ENCODE measurements at regions not wholly inside any gene's neighbourhood (a gene's known extent, or its start where the extent isn't known, plus 50 kb on each side); places are given as distances from the start of the nearest gene placed in this dataset.

DNA sequence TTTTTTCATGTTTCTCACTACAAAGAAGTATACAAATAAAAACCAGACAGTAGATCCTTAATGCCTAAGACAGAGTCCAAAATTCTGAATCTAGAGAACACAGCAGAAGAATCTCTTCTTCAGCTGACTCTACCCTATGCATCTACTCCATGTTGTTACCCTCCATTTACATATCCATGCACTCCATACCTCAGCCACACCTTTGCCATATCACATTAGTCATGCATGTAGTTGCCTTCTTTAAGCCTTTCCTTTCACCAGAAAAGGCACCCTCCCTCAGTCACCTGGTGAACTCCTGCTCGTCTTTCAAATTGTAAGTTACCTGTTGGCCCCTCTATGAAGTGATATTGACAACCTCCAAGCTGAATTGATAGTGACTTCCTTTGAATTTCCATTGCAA, 271.2 kb upstream of the FAR2 start:
- intact Hi-C loops (cut with micrococcal nuclease) = loop anchor here (10.0 kb wide), 1 partner anchor 1143 kb away; no protein-coding TSS in a partner anchor

DNA sequence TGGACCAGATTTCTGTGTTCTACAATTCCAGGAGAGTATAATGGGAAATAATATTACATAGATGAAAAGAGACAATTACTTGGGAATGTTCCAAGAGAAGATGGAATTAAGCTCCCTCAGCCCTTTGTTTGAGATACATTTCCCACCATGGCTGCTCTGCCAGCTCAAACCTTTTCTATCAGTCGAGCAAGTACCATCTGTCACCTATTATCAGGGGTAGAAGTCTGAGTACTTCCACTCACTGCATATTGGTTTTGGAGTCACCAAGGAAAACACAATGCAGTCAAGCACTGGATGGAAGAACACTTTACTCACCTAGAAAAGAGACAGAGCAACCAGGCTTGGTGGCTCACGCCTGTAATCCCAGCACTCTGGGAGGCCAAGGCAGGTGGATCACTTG, 270.4 kb upstream of the FAR2 start:
- intact Hi-C loops (cut with micrococcal nuclease) = loop anchor here (10.0 kb wide), 1 partner anchor 1144 kb away; no protein-coding TSS in a partner anchor

DNA sequence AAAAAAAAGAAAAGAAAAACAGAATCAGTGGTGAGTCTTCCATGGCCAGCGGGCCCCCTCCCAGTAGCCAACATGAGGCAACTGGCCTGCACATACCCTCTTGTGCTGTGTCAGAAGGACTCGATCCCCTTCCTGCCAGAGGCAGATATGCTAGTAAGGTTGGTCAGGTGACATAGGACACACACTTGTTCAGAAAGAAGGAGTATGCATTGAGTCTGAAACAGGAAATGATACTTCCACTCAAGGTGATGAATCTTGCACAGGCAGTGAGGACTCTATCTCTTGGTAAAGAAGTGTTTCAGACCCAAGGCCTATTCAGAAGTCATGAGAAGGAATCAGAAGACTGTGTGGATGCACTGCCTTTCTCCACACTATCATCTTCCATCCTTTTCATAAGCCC, 269.7 kb upstream of the FAR2 start:
- intact Hi-C loops (cut with micrococcal nuclease) = loop anchor here (10.0 kb wide), 1 partner anchor 1145 kb away; no protein-coding TSS in a partner anchor

DNA sequence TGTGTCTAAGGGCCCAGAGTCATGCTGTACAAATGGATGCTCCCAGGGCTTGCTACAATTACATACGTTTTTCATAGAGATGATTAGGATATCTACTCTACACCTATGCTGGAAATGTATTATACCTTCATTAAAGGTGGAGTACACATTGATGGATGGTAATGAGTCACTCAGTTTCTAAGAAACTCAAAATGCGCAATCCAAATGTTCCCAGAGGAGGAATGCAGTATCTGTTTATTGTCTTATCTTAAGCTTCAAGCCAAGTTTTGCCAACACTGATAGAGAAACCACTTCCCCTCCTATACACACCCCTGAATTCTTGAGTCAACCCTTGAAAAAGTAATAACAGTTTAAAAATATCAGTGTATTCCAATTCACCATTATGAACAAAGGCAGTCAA, 266.6 kb upstream of the FAR2 start:
- intact Hi-C loops (cut with micrococcal nuclease) = no loop called here

DNA sequence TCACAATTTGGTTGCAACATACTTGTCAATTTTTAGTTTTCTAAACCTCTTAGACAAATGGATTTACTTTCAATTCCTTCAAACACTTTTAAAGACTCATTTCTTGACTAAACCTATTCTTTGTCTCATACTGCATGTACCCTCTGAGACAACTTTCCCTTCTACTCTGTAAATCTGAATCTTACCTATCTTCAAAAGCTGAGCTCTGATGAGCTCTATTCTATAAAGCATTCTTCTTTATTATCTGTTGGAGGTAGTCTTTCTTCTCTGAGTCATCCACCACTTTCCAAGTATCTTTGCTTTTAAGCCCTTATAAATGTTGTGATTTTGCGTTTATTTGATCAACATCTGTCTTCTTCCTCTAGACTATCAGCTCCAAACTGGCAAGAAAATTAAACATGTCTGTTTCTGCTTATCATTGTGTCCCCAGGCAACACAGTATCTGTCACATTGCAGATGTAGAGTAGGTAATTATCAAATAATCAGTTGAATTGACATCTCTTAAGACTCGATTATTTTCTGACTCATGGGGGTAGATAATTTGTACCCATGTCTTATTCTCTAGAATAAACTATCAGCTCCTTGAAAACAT, 265.6 kb upstream of the FAR2 start:
- intact Hi-C loops (cut with micrococcal nuclease) = no loop called here

DNA sequence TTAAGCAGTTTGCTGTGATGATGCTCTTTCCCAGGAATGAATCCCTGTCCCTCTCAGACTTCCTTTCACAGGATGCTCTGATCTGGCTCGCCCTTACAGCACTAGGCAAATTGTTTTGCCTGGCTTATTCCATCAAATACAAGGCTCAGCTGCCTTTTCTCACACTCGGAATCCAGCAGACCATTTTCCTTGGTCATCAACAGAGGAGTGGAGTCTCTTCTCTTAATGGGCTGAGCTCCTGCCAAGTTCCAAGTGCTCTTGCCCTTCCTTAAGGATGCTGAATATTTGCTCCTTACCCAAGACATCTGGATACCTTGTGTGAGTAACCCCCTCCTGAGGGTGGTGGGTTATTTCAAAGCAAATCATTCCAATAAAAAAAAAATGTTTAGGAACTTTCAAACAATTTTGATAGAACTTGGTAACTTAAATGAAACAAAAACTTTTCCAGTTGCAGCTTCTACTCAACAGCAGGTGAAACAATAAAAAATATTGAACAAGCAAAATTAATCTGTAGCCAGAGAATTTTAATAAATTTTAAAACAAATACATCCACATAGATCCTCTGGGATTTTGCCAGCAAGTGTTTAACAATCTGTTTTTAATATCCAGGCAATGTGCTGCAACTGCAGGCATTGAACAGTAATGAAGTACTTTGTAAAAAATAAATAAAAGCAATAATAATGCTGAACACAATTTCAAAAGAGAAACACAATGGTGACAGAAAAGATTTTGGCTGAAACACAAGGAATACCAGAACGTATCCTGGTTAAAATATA, 264.0 kb upstream of the FAR2 start:
- intact Hi-C loops (cut with micrococcal nuclease) = no loop called here

DNA sequence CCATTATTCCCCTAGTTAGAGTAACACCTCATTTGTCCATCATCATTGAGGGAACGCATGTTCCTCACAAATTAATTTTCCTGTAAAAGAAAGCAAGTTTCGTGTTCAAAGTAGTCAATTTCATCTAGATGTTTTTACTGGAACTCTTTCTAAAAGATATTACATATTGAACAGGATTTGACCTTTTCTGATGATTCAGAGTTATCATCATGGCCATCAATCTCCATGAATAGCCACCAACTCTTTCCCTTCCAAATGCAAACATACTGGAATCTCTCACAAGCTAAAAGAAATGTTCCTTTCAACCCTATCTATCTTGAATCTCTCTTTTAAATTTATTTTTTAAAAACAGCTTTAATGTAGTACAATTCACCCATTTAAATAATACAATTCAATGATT, 263.1 kb upstream of the FAR2 start:
- intact Hi-C loops (cut with micrococcal nuclease) = no loop called here

DNA sequence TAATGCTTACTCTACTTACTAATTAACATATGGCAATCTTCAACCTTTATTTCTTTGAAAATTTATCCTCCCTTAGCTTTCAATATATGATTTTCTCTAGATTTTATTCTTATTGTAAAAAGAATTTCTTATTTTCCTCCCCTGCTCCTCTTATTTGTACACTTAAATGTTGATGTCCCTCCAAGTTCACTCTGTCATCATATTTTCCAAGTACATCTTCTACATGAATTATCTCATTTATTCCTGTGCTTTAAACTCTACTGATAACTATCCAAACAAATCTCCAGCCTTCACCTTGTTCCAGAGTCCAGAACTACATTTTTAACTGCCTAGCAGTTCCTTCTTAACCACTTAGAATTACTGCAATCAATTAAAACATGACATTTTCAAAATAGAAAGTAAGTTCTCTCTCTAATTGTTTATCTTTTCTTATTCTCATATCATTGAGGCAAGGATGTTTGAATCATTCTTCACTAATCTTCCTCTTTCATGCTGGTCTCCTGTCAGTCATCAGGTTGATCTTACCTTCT, 261.6 kb upstream of the FAR2 start:
- intact Hi-C loops (cut with micrococcal nuclease) = no loop called here

DNA sequence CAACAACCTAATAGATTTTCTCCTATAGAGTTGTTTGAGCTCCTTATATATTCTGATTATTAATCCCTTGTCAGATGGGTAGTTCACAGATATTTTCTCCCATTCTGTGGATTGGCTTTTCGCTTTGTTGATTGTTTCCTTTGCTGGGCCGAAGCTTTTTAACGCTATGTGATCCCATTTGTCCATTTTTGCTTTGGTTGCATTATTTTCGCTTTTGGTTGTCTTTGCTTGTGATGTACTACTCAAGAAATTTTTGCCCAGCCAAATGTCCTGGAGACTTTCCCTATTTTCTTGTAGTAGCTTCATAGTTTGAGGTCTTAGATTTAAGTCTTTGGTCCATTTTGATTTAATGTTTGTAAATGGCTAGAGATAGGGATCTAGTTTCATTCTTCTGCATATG, 258.4 kb upstream of the FAR2 start:
- intact Hi-C loops (cut with micrococcal nuclease) = no loop called here

DNA sequence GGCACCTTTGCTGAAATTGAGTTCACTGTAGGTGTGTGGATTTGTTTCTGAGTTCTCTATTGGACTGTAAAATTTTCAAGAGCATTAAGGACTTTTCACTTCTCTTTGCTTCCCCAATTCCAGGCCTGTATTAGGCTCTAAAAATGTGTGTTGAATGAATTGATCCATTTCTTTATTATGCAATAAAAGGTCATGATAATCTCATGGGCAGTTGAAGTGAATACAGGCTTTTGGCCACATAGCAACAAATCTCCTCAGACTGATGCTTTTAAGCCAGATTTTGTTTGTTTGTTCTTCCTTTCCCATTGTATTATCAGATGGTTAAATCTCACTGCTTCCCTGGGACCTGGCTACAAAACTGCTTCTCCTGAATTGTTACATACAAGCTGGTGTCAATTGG, 258.0 kb upstream of the FAR2 start:
- intact Hi-C loops (cut with micrococcal nuclease) = no loop called here

DNA sequence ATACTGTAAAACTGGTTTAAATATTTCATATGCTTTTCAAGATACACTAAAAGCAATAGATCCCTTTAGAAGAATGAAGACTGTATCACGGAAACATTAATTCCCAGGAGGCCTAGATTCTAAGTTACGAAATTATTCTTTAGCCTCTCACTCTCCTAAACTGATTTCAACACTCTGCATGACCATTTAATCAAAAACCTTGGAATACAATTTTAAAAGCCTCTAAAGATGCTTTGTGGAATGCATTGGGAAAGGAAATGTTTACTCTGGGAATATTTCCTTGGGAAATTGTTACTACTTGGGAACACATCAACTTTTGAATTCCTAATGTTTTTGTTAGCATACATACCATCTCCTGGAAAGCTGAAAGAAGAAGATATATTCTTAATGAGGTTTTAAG, 255.7 kb upstream of the FAR2 start:
- intact Hi-C loops (cut with micrococcal nuclease) = no loop called here

DNA sequence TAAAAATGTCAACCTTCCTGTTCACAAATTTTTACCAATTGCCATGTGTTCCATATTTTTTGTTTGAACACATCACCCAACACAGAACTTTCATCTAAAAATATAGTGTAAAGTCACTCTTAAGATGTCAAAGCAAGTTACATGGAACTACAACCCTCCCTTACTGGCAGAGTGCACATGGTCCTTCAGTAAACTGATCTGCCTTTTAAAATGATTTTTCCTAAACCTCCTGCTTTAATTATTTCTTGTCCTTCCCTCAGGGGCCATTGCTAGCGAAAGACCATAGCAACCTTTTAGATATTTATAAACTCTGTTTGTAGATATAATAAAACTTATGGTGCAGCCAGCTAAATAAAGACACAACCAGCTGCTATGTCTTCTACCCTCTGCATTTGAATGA, 255.2 kb upstream of the FAR2 start:
- intact Hi-C loops (cut with micrococcal nuclease) = no loop called here

DNA sequence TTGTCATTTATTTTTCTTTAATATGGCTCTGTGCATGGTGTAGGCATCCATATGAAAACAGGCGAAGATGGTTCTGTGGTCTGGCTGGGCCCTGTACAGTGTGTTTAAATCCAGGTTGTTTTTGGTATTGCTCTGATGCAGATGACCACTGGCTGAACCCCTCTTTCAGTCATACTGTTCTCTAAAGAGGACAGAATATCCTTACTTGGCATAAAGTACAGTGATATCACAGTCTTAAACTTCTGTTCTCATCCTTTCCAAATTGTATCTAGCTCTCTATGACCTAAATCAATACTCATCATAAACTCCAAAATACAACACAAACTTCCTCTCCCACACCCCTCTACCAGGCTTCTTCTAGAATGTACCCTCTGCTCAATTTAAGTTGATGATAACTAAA, 252.7 kb upstream of the FAR2 start:
- intact Hi-C loops (cut with micrococcal nuclease) = no loop called here

DNA sequence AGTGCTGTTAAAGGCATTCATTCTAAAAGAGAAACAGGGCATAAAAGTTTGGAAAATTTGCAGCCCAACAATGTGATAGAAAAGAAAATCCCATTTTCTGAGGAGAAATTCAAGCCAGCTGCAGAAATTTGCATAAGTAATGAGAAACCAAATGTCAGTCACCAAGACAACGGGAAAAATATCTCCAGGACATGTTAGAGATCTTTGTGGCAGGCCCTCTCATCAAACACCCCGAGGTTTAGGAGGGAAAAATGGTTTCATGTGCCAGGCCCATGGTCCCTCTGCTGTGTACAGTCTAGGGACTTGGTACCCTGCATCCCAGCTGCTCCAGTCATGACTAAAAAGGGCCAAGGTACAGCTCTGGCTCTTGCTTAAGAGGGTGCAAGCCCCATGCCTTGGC, 251.0 kb upstream of the FAR2 start:
- intact Hi-C loops (cut with micrococcal nuclease) = no loop called here

DNA sequence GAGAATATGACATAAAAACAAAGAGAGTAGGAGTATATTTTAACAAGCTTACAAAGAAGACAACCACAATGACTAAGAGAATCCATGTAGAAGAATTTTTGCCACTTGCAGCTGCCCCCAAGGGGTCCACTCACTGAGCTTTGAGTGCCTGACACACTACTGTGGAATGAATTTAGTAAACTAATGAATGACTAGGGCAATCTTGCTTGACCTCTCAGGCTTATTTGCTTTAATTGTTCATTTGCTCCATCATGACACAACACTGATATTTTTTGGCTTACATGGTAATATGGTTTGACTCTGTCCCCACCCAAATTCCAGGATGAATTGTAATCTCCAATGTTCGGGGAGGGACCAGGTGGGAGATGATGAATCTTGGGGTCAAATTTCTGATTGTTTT, 249.1 kb upstream of the FAR2 start:
- intact Hi-C loops (cut with micrococcal nuclease) = no loop called here

DNA sequence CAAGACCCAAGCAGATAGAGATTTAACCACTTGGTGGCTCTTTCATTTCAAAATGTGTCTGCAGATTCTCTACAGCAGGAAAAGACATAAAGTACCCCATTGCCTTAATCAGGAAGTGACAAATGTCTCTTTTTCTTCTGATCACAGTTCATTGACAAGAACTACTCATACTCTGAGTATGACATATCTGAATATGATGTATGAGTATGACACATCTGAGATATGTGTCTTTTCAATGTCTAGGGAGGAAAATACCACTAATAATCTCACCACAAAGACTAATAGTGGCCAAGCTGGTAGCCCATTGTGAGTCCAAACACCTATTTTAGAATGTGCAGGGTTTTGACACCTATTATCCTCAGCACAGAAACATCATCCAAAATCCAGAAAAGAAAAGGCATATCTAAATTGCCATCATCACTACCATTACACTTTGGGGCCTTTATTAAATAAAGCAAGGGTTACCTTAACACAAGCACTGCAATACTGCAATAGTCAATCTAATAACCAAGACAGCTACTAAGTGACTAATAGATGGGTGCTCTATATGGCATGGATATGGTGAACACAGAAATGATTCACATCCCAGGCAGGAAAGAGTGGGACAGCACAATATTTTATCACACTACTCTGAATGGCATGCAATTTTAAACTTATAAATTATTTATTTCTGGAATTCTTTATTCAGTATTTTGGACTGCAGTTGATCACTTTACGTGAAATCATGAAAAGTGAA, 243.7 kb upstream of the FAR2 start:
- intact Hi-C loops (cut with micrococcal nuclease) = no loop called here

DNA sequence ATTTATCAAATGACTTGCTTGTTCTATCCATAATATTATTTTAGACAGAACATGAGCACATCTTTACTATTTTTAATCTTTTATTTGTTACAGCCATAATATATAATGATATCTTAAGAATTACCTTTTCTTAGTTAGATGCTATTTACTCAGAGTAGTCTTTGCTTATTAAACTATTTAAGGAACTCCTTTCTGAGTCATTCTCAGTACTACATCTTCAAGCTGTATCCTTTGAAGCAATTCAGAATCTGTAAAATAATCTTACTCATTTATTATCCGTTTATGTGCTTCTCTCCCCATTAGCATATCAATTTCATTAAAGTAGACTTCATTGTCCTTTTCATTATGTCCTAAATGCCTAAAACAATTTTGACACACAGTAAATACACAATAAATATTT, 240.4 kb upstream of the FAR2 start:
- intact Hi-C loops (cut with micrococcal nuclease) = no loop called here

DNA sequence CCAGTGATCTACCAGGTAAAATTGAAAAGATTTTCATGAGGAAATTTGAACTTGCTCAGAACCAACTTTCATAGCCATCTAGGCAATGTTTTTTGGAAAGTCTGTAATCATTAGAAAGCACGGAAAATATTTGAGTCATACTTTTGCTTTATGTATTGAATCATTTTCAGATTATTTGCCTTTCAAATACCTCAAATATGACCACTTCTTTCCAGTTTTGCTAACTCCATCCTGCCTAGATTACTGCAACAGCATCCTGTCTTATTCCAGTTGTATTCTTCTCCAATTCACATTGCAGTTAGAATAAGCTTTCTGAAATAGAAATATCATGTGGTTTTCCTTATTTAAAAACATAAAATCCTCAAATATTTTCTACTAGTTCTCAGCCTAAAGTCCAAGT, 239.8 kb upstream of the FAR2 start:
- intact Hi-C loops (cut with micrococcal nuclease) = no loop called here

DNA sequence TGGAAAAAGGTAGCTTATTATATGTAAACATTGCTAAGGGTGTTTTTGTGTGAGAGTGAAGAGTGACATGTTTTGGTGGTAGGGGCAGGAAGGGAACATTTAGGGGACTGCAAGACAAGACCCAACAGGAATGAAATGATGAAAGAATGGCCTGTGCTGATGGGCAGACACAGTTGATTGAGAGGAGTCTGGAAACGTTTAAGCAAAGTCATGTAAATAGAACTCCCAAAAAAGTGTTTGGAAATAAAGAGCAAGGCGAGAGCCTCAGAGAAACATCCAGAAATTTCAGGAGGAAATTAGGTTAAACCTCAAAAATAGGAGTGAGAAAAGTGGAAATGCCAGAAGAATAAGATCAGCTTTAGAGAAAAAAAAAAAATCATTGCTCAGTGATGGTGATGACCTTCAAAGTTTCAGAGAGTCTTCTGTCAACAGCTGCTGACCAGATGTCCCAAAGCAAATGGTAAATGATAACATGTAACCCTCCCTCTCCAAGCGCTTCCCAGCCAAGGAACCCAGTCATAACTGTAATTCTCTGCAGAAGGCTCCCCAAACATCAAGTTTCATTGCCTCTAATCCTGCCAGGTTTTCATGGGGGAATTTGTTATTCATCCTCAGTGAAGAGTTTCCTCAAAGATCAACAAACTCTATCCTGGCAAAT, 223.2 kb upstream of the FAR2 start:
- intact Hi-C loops (cut with micrococcal nuclease) = no loop called here

DNA sequence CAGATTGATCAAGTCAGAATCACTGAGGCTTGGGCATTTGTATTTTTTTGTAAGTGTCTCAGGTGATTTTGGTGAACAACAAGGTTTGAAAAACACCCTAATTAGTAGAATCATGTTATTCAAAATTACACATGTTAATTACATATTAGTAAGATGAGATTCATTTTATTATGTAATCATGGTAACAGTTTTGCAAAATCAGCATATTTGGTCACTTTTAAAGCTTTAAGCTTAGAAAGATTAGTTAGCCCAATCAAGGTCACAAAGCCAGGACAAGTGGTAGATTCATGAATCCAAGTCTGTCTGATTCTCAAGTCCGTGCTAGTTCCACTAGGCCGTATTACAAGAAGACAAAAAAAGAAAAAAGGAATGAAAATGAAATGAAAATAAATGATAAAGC, 218.4 kb upstream of the FAR2 start:
- intact Hi-C loops (cut with micrococcal nuclease) = no loop called here

DNA sequence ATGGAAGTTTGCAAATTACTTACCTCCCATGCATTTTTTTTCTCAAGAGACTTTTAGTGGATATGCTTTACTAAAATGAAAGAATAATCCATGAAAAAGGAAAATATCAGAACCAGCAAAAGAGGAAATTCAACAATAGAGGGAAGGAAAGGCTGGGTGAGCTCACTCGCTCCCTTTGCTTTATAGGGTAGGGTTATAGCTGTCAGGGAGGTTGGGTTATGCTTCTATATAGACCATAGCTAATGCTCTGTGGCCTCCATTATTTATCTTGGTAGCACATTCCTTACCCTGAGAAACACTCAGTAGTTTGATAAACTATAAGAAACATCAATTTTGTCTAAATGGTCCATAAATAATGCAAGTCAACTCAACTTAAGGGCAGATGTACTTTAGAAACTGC, 215.9 kb upstream of the FAR2 start:
- intact Hi-C loops (cut with micrococcal nuclease) = no loop called here
